SJSA1 (cell line): ENCODE measurements at regions not wholly inside any gene's neighbourhood (a gene's known extent, or its start where the extent isn't known, plus 50 kb on each side); places are given as distances from the start of the nearest gene placed in this dataset.
"Not testable (repeated sequence)": the region's sequence is repeated elsewhere in the genome, so short reads cannot be mapped to it uniquely, and the experiment has no call there.

Source experiments
- DNase-seq, 2 experiments: peaks; one replicate each; pipeline ENCODE4 v3.0.0-alpha.2; 2015 to 2020; ENCODE audit warnings: low spot score in 2 of 2, low read depth in 1 of 2
- H3K27ac ChIP-seq: fragments of 250-450 bp; sonication (Bioruptor Pico); 2 replicates; pipeline ENCODE4 v1.5.1; 2020; ENCODE audit warnings: mild to moderate bottlenecking, moderate library complexity
- H3K27me3 ChIP-seq: fragments of 250-450 bp; sonication (Bioruptor Pico); replicated peaks from 2 replicates; pipeline ENCODE4 v1.5.1; 2020; ENCODE audit warnings: mild to moderate bottlenecking, moderate library complexity
- H3K36me3 ChIP-seq: fragments of 250-450 bp; sonication (Bioruptor Pico); 2 replicates; pipeline ENCODE4 v1.5.1; 2020; ENCODE audit warnings: mild to moderate bottlenecking
- H3K4me1 ChIP-seq: fragments of 250-450 bp; sonication (Bioruptor Pico); replicated peaks from 2 replicates; pipeline ENCODE4 v1.6.1; 2021; ENCODE audit warnings: mild to moderate bottlenecking
- H3K4me3 ChIP-seq: fragments of 250-450 bp; sonication (Bioruptor Pico); 2 replicates; pipeline ENCODE4 v1.5.1; 2020; ENCODE audit warnings: mild to moderate bottlenecking
- H3K9me3 ChIP-seq: fragments of 250-450 bp; sonication (Bioruptor Pico); replicated peaks from 2 replicates; pipeline ENCODE4 v1.5.1; 2020; ENCODE audit warnings: mild to moderate bottlenecking

GRCh38 chr5:18736051-18736398 lies 1101.8 kb downstream of the TAF11L14 start:
- no peaks in the 10 kb centered on the region for H3K4me1 ChIP-seq
- H3K27ac ChIP-seq = no peak overlapping the region
- H3K27me3 ChIP-seq = no peaks in the 10 kb centered on the region
- no peaks in the 10 kb centered on the region; the same call in 1 of the 2 replicates for H3K9me3 ChIP-seq
- no peaks in the 10 kb centered on the region for H3K36me3 ChIP-seq
- no peak overlapping the region for H3K4me3 ChIP-seq
- DNase-seq = no peak

- H3K9me3 ChIP-seq, H3K4me3 ChIP-seq, H3K27me3 ChIP-seq, H3K27ac ChIP-seq, H3K36me3 ChIP-seq, DNase-seq, H3K4me1 ChIP-seq: not testable (repeated sequence)
Observed at GRCh38 chr5:18736736-18737135, 1102.5 kb downstream of the TAF11L14 start.

- no peaks in the 10 kb centered on the region; the same call in 1 of the 2 replicates for H3K9me3 ChIP-seq
- no peak overlapping the region for H3K27ac ChIP-seq
- no peak overlapping the region for H3K4me3 ChIP-seq
- H3K4me1 ChIP-seq = peaks cover 6% of the 10 kb centered on the region
- H3K36me3 ChIP-seq = no peaks in the 10 kb centered on the region
- DNase-seq = no peak
- H3K27me3 ChIP-seq = no peaks in the 10 kb centered on the region
Observed at GRCh38 chr5:18740301-18740700, 1106.0 kb downstream of the TAF11L14 start.

- H3K27ac ChIP-seq = no peak overlapping the region
- no peaks in the 10 kb centered on the region for H3K36me3 ChIP-seq
- DNase-seq = no peak
- H3K4me1 ChIP-seq = peaks cover 12% of the 10 kb centered on the region
- H3K4me3 ChIP-seq = no peak overlapping the region
- no peaks in the 10 kb centered on the region; the same call in 1 of the 2 replicates for H3K9me3 ChIP-seq
- no peaks in the 10 kb centered on the region for H3K27me3 ChIP-seq
Observed at GRCh38 chr5:18742830-18743229, 1108.6 kb downstream of the TAF11L14 start.

- Histone ChIP-seq H3K9me3 (no peaks in the 10 kb centered on the region; the same call in 1 of the 2 replicates), H3K4me3 (no peak overlapping the region), H3K36me3 (no peaks in the 10 kb centered on the region), H3K4me1 (peaks cover 12% of the 10 kb centered on the region), H3K27ac (no peak overlapping the region), H3K27me3 (no peaks in the 10 kb centered on the region)
- DNase-seq = no peak
Observed at GRCh38 chr5:18744441-18744840, 1110.2 kb downstream of the TAF11L14 start.

GRCh38 chr5:18745042-18745987 lies 1111.1 kb downstream of the TAF11L14 start:
- H3K27me3 ChIP-seq = no peaks in the 10 kb centered on the region
- peak in 1 of 2 experiments; percentile 43 for DNase-seq
- H3K36me3 ChIP-seq = no peaks in the 10 kb centered on the region
- H3K9me3 ChIP-seq = no peaks in the 10 kb centered on the region; the same call in 1 of the 2 replicates
- H3K4me3 ChIP-seq = peak overlapping the region; percentile 40
- H3K27ac ChIP-seq = peak overlapping the region; percentile 57
- H3K4me1 ChIP-seq = peaks cover 12% of the 10 kb centered on the region

GRCh38 chr5:18745988-18746615 lies 1111.8 kb downstream of the TAF11L14 start:
- Histone ChIP-seq H3K4me3 (peak overlapping the region; percentile 40), H3K36me3 (no peaks in the 10 kb centered on the region), H3K27me3 (no peaks in the 10 kb centered on the region), H3K27ac (peak overlapping the region; percentile 57), H3K9me3 (no peaks in the 10 kb centered on the region; the same call in 1 of the 2 replicates), H3K4me1 (peaks cover 12% of the 10 kb centered on the region)
- DNase-seq = peak; percentile 54 to 65

- Histone ChIP-seq H3K4me3 (no peak overlapping the region), H3K27ac (no peak overlapping the region), H3K9me3 (no peaks in the 10 kb centered on the region; the same call in 1 of the 2 replicates), H3K27me3 (no peaks in the 10 kb centered on the region), H3K4me1 (peaks cover 9% of the 10 kb centered on the region), H3K36me3 (no peaks in the 10 kb centered on the region)
- no peak for DNase-seq
Observed at GRCh38 chr5:18749763-18750162, 1115.5 kb downstream of the TAF11L14 start.

- no peaks in the 10 kb centered on the region for H3K9me3 ChIP-seq
- H3K4me3 ChIP-seq = no peak overlapping the region
- H3K27ac ChIP-seq = no peak overlapping the region
- H3K4me1 ChIP-seq = no peaks in the 10 kb centered on the region
- H3K36me3 ChIP-seq = no peaks in the 10 kb centered on the region
- H3K27me3 ChIP-seq = no peaks in the 10 kb centered on the region
- no peak for DNase-seq
Observed at GRCh38 chr5:18752317-18752716, 1118.1 kb downstream of the TAF11L14 start.

GRCh38 chr5:18754201-18754600 lies 1119.9 kb downstream of the TAF11L14 start:
- H3K27ac ChIP-seq = no peak overlapping the region
- no peaks in the 10 kb centered on the region for H3K4me1 ChIP-seq

GRCh38 chr5:18761801-18762200 lies 1127.5 kb downstream of the TAF11L14 start:
- Histone ChIP-seq H3K27ac (no peak overlapping the region), H3K4me3 (no peak overlapping the region), H3K36me3 (no peaks in the 10 kb centered on the region), H3K27me3 (no peaks in the 10 kb centered on the region), H3K4me1 (no peaks in the 10 kb centered on the region), H3K9me3 (no peaks in the 10 kb centered on the region)
- no peak for DNase-seq

More at GRCh38 chr5:18754201-18754600, 1119.9 kb downstream of the TAF11L14 start:
- H3K9me3 ChIP-seq = no peaks in the 10 kb centered on the region
- no peaks in the 10 kb centered on the region for H3K27me3 ChIP-seq
- no peak for DNase-seq
- H3K36me3 ChIP-seq = no peaks in the 10 kb centered on the region
- no peak overlapping the region for H3K4me3 ChIP-seq

GRCh38 chr5:18764161-18764560 lies 1129.9 kb downstream of the TAF11L14 start:
- Histone ChIP-seq H3K36me3 (no peaks in the 10 kb centered on the region), H3K27me3 (no peaks in the 10 kb centered on the region), H3K4me3 (no peak overlapping the region), H3K27ac (no peak overlapping the region), H3K9me3 (no peaks in the 10 kb centered on the region), H3K4me1 (no peaks in the 10 kb centered on the region)
- DNase-seq = no peak

GRCh38 chr5:18765304-18765703 lies 1131.0 kb downstream of the TAF11L14 start:
- no peak overlapping the region for H3K27ac ChIP-seq
- no peak for DNase-seq

GRCh38 chr5:18771097-18771610 lies 1136.9 kb downstream of the TAF11L14 start:
- Histone ChIP-seq H3K36me3 (no peaks in the 10 kb centered on the region), H3K27ac (no peak overlapping the region), H3K27me3 (no peaks in the 10 kb centered on the region), H3K4me3 (no peak overlapping the region), H3K9me3 (no peaks in the 10 kb centered on the region), H3K4me1 (no peaks in the 10 kb centered on the region)
- no peak for DNase-seq

More at GRCh38 chr5:18765304-18765703, 1131.0 kb downstream of the TAF11L14 start:
- Histone ChIP-seq H3K36me3 (no peaks in the 10 kb centered on the region), H3K27me3 (no peaks in the 10 kb centered on the region), H3K4me1 (no peaks in the 10 kb centered on the region), H3K4me3 (no peak overlapping the region), H3K9me3 (no peaks in the 10 kb centered on the region)
